ENCODE measurements at regions not wholly inside any gene's neighbourhood (a gene's known extent, or its start where the extent isn't known, plus 50 kb on each side); places are given as distances from the start of the nearest gene placed in this dataset.
"Not testable (repeated sequence)": the region's sequence is repeated elsewhere in the genome, so short reads cannot be mapped to it uniquely, and the experiment has no call there.

GRCh38 chr5:54404568-54404967 is 50.9 kb upstream of the HSPB3 start:
- DNase-seq = no peak

GRCh38 chr5:54403885-54404416 is 51.5 kb upstream of the HSPB3 start:
- DNase-seq = no peak

DNA sequence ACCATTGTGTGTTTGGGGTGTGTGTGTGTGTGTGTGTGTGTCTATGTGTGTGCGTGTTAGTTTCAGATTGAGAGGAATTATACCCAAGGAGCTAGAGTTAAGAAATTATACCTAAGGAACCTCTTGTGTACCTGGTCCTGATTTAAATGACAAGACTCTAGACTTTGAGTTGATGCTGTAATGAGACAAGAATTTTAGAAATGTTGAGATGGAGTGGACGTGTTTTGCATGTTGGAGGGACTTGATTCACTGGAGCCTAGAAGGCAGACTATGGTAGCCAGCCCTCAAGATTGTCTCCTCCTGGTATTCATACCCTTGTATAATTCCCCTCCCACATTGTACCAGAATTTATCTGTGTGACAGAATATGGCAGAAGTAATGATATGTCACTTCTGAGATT is 52.4 kb upstream of the HSPB3 start:
- no peak for DNase-seq

GRCh38 chr5:54401515-54401914 is 54.0 kb upstream of the HSPB3 start:
- DNase-seq = no peak

- DNase-seq = no peak
Observed at GRCh38 chr5:54398191-54398590, 57.3 kb upstream of the HSPB3 start.

GRCh38 chr5:54397420-54397819 is 58.1 kb upstream of the HSPB3 start:
- no peak for DNase-seq

DNA sequence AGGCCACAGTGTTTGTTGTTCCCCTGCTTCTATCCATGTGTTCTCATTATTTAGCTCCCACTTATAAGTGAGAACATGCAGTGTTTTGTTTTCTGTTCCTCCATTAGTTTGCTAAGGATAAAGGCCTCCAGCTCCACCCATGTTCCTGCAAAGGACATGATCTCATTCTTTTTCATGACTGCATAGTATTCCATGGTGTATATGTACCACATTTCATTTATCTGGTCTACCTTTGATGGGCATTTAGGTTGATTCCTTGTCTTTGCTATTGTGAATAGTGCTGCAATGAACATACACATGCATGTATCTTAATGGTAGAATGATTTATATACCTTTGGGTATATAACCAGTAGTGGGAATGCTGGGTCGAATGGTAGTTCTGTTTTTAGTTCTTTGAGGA is 62.5 kb upstream of the HSPB3 start:
- not testable (repeated sequence) for DNase-seq

DNA sequence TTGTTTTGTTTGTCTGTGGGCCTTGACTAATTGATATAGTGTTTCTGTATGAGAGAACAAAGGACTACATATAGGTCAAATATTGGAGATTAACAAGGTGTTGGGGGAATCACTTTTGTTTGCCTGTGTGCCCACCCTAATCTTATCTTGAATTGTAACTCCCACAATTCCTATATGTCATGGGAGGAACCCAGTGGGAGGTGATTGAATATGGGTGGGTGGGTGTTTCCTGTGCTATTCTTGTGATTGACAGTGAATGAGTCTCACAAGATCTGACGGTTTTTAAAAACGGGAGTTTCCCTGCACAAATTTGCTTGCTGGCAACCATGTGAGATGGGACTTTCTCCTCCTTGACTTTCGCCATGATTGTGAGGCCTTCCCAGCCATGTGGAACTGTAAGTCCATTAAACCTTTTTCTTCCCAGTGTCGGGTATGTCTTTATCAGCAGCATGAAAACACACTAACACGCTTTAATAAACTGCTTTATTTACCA is 64.9 kb upstream of the HSPB3 start:
- DNase-seq = no peak

DNA sequence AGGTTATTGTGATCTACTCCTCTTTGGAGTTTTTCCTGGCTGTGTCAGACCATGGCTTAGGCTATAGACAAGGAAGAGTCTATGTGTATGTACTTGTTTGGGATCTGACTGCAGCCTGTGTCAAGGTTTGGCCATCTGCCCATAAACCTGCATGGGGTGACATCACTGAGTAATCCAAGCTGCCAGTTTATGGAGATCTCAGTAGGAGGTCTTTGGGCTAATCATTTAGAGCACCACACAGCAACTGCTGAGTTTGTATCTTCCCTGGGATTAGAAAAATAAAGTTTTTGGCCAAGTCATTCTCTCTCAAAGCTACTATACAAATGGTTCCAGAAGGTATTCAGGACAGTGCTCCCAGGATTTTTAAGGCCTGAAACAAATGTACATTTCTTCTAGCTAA is 65.5 kb upstream of the HSPB3 start:
- DNase-seq = peak; percentile 46

DNA sequence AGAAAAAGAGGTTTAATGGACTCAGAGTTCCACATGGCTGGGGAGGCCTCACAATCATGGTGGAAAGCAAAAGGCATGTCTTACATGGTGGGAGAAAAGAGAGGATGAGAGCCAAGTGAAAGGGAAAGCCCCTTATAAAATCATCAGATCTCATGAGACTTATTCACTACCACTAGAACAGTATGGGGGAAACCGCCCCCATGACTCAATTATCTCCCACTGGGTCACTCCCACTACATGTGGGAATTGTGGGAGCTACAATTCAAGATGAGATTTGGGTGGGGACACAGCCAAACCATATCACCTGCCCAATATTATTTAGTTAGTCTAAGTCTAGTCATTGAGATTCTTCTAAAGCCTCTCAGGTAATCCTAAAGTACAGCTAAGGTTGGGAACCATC is 66.1 kb upstream of the HSPB3 start:
- DNase-seq = not testable (repeated sequence)

DNA sequence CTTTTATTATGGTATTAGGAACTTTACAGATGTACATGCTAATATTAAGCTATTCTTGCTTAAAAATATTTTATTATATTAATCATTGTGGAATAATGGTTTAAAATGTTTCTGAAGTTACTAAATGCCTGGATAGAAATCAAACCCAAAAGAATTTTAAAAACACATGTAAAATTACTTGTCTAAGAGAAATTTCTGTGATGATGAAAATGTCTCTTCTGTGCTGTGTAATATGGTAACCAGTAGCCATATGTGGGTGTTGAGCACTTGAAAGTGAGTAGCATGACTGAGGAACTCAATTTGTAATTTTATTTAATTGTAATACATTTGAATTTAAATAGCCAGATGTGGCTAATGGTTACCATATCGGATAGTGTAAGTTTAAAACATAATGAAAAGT is 66.7 kb upstream of the HSPB3 start:
- no peak for DNase-seq

- DNase-seq = no peak
Observed at GRCh38 chr5:54388409-54388808, 67.1 kb upstream of the HSPB3 start.

DNA sequence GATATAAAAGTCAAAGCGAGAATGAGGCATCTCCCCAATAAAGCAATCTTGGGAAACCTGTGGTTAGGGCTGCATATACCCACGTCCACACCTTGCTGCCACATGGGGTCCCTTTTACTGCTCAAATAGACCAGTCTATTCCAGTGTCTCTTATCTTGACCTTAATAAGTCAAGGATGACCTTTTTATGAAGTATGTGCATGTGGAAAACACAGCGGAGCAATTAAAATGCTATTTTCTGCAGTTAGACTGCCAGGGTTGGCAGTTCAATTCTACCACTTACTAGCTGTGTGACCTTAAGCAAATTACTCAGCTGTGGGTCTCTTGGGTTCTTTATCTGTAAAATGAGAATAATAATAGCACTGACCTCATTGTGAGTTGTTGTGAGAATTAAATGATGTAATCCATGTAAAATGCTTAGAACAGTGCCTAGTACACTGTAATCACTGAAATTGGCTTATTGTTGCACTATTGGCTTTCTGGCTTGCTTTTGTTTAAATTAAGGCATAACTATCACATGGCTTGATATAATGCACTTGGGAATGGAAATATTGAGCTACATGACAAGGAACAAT is 67.8 kb upstream of the HSPB3 start:
- DNase-seq = no peak

- DNase-seq = no peak
Observed at GRCh38 chr5:54387031-54387430, 68.5 kb upstream of the HSPB3 start.

DNA sequence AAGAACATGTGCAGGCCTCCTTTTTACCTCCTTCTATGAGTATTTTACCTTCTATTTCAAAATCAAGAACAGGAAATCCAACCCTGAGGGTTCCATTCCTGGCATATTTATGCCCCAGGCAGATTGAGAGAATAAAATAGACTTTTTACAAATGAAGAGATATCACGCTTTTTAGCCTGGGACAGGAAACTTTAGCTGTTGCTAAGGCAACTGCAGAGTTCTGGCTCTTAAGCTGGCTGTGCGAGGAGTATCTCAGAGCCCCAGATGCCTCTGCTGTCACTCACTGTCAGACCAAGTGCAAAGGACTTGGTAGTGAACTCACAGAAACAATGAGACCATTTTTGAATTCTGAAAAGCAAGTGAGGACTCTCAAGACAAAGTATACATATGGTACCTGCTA is 69.5 kb upstream of the HSPB3 start:
- no peak for DNase-seq

DNA sequence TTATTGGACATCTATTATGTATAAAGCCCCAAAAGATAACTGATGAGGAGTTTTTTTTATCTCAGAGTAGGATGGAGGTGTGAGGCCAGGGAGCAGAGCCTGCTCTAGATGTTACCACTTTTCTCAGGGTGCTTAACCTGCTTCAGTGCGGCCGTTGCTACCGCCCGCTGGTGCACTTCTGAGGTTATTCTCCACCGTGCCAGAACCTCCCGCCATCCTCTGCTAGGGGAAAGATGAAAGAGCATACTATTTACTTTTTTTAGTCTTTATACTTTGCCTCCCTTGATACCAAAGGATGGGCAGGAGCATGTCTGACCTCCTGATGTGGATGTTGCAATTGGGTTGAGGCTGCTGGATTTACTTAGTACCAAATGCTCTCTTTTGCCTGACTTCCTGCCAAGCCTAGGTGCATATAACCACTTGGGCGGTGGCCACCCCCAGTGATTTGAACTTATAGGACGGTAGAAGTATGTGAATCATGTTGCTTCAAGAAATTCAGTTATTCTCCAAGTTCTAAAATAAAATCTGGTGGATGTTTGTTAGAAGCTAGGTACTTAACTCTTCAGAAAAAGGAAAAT is 71.1 kb upstream of the HSPB3 start:
- no peak for DNase-seq

- DNase-seq = no peak
Observed at GRCh38 chr5:54383941-54384340, 71.6 kb upstream of the HSPB3 start.

DNA sequence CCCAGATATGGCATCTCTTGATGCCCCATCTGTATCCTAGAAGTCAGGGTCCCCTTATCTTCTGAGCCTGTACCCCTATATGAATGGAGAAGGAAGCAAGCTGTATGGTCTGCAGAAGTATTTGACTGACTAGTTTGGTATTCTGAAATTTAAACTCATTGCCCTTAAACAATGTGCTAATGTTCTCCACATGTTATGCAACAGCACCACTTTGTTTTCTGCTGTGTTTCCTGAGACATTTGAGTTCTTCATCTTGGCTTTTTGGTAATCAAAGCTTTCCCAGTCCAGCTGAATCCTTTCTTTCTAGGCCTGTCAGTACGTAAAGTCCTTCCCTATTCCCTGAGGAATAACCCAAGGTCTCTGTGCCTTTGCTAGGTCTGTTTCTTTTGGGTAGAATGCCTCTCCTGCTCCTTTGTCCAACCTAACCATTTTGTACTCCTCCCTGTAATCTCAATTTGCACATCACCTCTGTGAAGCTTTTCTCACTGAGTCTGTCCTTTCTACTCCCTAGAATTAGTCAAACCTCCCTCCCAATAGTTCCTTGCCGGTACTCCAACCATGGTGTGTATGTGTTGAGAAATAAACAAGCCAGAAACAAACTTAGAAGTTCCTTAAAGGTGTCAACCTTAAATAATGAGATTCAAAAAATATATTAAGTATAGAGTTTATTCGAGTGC is 72.1 kb upstream of the HSPB3 start:
- no peak for DNase-seq

- DNase-seq = not testable (repeated sequence)
Observed at GRCh38 chr5:54381319-54381718, 70.9 kb upstream of the ARL15 start.

GRCh38 chr5:54379590-54379989 is 69.2 kb upstream of the ARL15 start:
- DNase-seq = no peak

DNA sequence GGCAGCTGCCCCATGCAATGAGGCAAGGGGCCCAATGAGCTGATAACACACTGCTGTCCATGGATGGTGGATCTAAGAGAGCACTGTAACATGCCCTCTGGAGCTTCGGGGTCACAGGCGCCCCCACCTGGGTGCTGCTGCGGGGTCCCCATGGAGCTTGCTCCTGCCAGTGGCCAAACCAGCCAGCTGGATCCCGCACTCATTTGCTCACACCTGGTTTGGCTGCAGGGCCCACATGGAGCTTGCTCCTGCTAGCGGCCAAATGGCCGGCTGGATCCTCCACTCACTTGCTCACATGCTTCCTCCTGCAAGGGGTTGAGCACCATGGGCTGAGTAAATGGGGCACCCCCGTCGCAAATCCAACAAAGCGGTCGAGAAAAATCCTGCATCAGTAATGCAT is 68.3 kb upstream of the ARL15 start:
- DNase-seq = no peak

DNA sequence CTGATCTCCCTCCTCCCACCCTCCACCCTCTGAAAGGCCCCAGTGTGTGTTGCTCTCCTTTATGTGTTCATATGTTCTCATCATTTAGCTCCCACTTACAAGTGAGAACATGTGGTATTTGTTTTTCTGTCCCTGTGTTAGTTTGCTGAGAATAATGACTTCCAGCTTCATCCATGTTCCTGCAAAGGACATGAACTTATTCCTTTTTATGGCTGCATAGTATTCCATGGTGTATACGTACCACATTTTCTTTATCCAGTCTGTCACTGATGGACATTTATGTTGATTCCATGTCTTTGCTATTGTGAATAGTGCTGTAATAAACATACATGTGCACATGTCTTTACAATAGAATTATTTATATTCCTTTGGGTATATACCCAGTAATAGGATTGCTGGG is 67.0 kb upstream of the ARL15 start:
- not testable (repeated sequence) for DNase-seq

GRCh38 chr5:54370982-54371381 is 60.6 kb upstream of the ARL15 start:
- no peak for DNase-seq
